ENCODE measurements at regions not wholly inside any gene's neighbourhood (a gene's known extent, or its start where the extent isn't known, plus 50 kb on each side); places are given as distances from the start of the nearest gene placed in this dataset.

DNA sequence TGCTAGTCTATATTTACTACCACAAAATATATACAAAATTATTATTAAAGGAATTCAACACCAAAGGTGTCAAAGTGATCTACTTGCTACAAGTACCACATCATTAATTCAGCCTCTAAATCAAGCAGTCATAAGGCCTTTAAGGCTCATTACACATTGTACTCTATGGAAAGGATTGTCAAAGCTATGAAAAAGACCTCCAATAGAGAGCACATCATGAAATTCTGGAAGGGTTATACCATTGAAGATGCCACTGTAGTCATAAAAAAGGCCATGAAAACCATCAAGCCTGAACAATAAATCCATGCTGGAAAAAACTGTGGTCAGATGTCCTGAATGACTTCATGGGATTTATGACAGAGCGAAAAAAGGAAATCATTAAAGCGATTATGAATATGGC is 708.0 kb upstream of the FAM174A start:
- no peak for DNase-seq
- Histone ChIP-seq H3F3A (ENCODE audit: low read length, unreplicated experiment) (no peaks in the 10 kb centered on the region), H3K9me3 (ENCODE audit: low read length) (no peaks in the 10 kb centered on the region), H4K20me1 (ENCODE audit: low read length) (no peaks in the 10 kb centered on the region), H2AFZ (ENCODE audit: low read length) (no peak overlapping the region), H3K9me2 (replicated peaks; ENCODE audit: low read length) (no peaks in the 10 kb centered on the region), H3K79me2 (ENCODE audit: low read length) (no peaks in the 10 kb centered on the region), H3K27me3 (ENCODE audit: low read length) (no peaks in the 10 kb centered on the region), H3K9ac (ENCODE audit: low read length) (no peak overlapping the region), H3K36me3 (ENCODE audit: low read depth, low read length) (no peaks in the 10 kb centered on the region), H3K4me3 (ENCODE audit: low read length) (no peak overlapping the region), H3K4me2 (ENCODE audit: low read length) (no peak overlapping the region), H3K4me1 (ENCODE audit: insufficient read depth, low read length) (no peaks in the 10 kb centered on the region), H3K27ac (ENCODE audit: low read length) (no peak overlapping the region)
- ChIA-PET CTCF (no interaction called here), POLR2A (ENCODE audit: unreplicated experiment) (no interaction called here)
- no peak for ATAC-seq
- TF ChIP-seq EZH2phosphoT487 (IDR thresholded peaks at IDR 0.05; ENCODE audit: borderline replicate concordance, low read length) (no peak), EZH2 (IDR thresholded peaks at IDR 0.05; ENCODE audit: low read length, unreplicated experiment) (no peak)
- TF ChIP-seq, protein P1, sequence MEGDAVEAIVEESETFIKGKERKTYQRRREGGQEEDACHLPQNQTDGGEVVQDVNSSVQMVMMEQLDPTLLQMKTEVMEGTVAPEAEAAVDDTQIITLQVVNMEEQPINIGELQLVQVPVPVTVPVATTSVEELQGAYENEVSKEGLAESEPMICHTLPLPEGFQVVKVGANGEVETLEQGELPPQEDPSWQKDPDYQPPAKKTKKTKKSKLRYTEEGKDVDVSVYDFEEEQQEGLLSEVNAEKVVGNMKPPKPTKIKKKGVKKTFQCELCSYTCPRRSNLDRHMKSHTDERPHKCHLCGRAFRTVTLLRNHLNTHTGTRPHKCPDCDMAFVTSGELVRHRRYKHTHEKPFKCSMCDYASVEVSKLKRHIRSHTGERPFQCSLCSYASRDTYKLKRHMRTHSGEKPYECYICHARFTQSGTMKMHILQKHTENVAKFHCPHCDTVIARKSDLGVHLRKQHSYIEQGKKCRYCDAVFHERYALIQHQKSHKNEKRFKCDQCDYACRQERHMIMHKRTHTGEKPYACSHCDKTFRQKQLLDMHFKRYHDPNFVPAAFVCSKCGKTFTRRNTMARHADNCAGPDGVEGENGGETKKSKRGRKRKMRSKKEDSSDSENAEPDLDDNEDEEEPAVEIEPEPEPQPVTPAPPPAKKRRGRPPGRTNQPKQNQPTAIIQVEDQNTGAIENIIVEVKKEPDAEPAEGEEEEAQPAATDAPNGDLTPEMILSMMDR (conservative IDR thresholded peaks at IDR 0.05; ENCODE audit: low read depth, low read length), result no peak
- intact Hi-C loops (cut with micrococcal nuclease), result no loop called here
- no TSS peak for BruUV-seq (replicated peaks)

GRCh38 chr5:99817796-99818195 is 717.4 kb upstream of the FAM174A start:
- intact Hi-C loops (cut with micrococcal nuclease), result no loop called here
- Histone ChIP-seq H3K4me3 (ENCODE audit: low read length) (no peak overlapping the region), H3K9me2 (replicated peaks; ENCODE audit: low read length) (no peaks in the 10 kb centered on the region), H3F3A (ENCODE audit: low read length, unreplicated experiment) (no peaks in the 10 kb centered on the region), H3K9me3 (ENCODE audit: low read length) (no peaks in the 10 kb centered on the region), H2AFZ (ENCODE audit: low read length) (no peak overlapping the region), H3K9ac (ENCODE audit: low read length) (no peak overlapping the region), H3K4me1 (ENCODE audit: insufficient read depth, low read length) (no peaks in the 10 kb centered on the region), H3K27ac (ENCODE audit: low read length) (no peak overlapping the region), H3K36me3 (ENCODE audit: low read depth, low read length) (no peaks in the 10 kb centered on the region), H3K27me3 (ENCODE audit: low read length) (no peaks in the 10 kb centered on the region), H3K79me2 (ENCODE audit: low read length) (no peaks in the 10 kb centered on the region), H3K4me2 (ENCODE audit: low read length) (no peak overlapping the region), H4K20me1 (ENCODE audit: low read length) (no peaks in the 10 kb centered on the region)
- no peak for TF ChIP-seq EZH2 (IDR thresholded peaks at IDR 0.05; ENCODE audit: low read length, unreplicated experiment)
- TF ChIP-seq EZH2phosphoT487 (IDR thresholded peaks at IDR 0.05; ENCODE audit: borderline replicate concordance, low read length), result no peak
- TF ChIP-seq, protein P1 (conservative IDR thresholded peaks at IDR 0.05; ENCODE audit: low read depth, low read length), result no peak
- no TSS peak for BruUV-seq (replicated peaks)
- ChIA-PET POLR2A (ENCODE audit: unreplicated experiment) (no interaction called here), CTCF (no interaction called here)
- DNase-seq, result no peak
- no peak for ATAC-seq

DNA sequence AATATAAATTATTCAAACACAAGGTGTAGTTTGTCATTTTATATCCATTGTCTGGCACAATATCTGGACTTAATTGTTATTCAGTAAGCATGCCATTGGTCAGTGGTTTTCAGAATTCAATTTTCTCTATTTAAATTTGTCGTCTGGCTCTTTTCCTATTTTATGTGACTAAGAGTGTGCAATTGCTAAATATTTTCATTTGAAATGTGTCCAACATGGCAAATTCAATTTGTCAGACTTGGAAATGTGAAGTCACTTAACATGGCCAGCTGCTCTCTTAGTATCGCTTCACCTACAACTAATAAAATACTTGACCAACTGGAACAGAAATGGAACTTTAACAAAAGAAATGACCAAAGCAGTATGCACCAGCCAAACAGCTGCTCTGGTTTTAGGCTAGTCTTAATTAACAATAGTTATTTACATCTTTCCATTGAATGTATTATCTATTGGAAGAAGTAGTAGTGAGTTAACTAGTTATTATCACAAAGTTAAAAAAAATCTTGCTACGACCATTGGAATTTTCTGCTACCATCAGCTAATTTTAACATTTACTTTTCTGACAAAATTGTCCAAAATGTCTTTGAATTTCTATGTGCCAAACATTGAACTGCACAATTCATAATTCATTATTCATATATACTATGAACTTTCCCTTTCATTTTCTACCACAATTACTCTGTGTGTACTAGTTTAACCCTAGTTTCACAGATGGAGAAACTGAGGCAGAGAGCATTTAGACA is 720.7 kb upstream of the FAM174A start:
- no peak overlapping the region for H2AFZ ChIP-seq (ENCODE audit: low read length)
- TF ChIP-seq, protein P1 (conservative IDR thresholded peaks at IDR 0.05; ENCODE audit: low read depth, low read length), result no peak
- no peak for TF ChIP-seq EZH2 (IDR thresholded peaks at IDR 0.05; ENCODE audit: low read length, unreplicated experiment)
- no peak for TF ChIP-seq EZH2phosphoT487 (IDR thresholded peaks at IDR 0.05; ENCODE audit: borderline replicate concordance, low read length)
- peak; percentile 55 for ATAC-seq
- no peaks in the 10 kb centered on the region for H4K20me1 ChIP-seq (ENCODE audit: low read length)
- H3K79me2 ChIP-seq (ENCODE audit: low read length), result no peaks in the 10 kb centered on the region
- H3K9me2 ChIP-seq (replicated peaks; ENCODE audit: low read length), result no peaks in the 10 kb centered on the region
- ChIA-PET CTCF (no interaction called here), POLR2A (ENCODE audit: unreplicated experiment) (no interaction called here)
- H3K27me3 ChIP-seq (ENCODE audit: low read length), result no peaks in the 10 kb centered on the region
- H3K9me3 ChIP-seq (ENCODE audit: low read length), result no peaks in the 10 kb centered on the region
- peak; percentile 48 for DNase-seq
- no peaks in the 10 kb centered on the region for H3K36me3 ChIP-seq (ENCODE audit: low read depth, low read length)
- no peak overlapping the region for H3K4me2 ChIP-seq (ENCODE audit: low read length)
- no peak overlapping the region for H3K4me3 ChIP-seq (ENCODE audit: low read length)
- intact Hi-C loops (cut with micrococcal nuclease), result no loop called here
- H3K27ac ChIP-seq (ENCODE audit: low read length), result no peak overlapping the region
- H3K4me1 ChIP-seq (ENCODE audit: insufficient read depth, low read length), result no peaks in the 10 kb centered on the region
- no peaks in the 10 kb centered on the region for H3F3A ChIP-seq (ENCODE audit: low read length, unreplicated experiment)
- no TSS peak for BruUV-seq (replicated peaks)
- no peak overlapping the region for H3K9ac ChIP-seq (ENCODE audit: low read length)

Measured in PC-3 (cell line).